Tibial artery (tissue), 4 donors: ENCODE measurements at regions not wholly inside any gene's neighbourhood (a gene's known extent, or its start where the extent isn't known, plus 50 kb on each side); places are given as distances from the start of the nearest gene placed in this dataset.
"Not testable (repeated sequence)": the region's sequence is repeated elsewhere in the genome, so short reads cannot be mapped to it uniquely, and the experiment has no call there.

Experiments
- DNase-seq, 2 donors: peaks; one replicate each; pipeline ENCODE4 v3.0.0-alpha.2; 2019
- H3K27ac ChIP-seq, 2 donors: fragments of 200-600 bp; sonication (generic) in 1 of 2; 1 replicate in 1 of 2; 2 replicates in 1 of 2; pipeline ENCODE4 v1.5.1; 2018 to 2019; ENCODE audit warnings: mild to moderate bottlenecking in 1 of 2
- H3K27me3 ChIP-seq, 2 donors: fragments of 200-600 bp; sonication (generic) in 1 of 2; one replicate each; pipeline versions ENCODE4 v1.5.1 to v1.6.0; 2016 to 2019
- H3K36me3 ChIP-seq, 3 donors: fragments of 200-600 bp; sonication (generic) in 2 of 3; one replicate each; pipeline ENCODE4 v1.5.1; 2016 to 2019; ENCODE audit warnings: mild to moderate bottlenecking in 2 of 3
- H3K4me1 ChIP-seq, 4 donors: fragments of 200-600 bp; sonication (generic) in 2 of 4; 1 replicate in 3 of 4; 2 replicates in 1 of 4; pipeline ENCODE4 v1.5.1; 2016 to 2019
- H3K4me3 ChIP-seq, 2 donors: fragments of 200-600 bp; sonication (generic) in 1 of 2; 1 replicate in 1 of 2; 2 replicates in 1 of 2; pipeline ENCODE4 v1.5.1; 2018 to 2019; ENCODE audit warnings: mild to moderate bottlenecking in 2 of 2
- H3K9me3 ChIP-seq, 3 donors: fragments of 200-600 bp; sonication (generic) in 1 of 3; one replicate each; pipeline ENCODE4 v1.5.1; 2016 to 2019
- intact Hi-C: fragments of 100-400 bp; cut with DNase I; formaldehyde crosslinking; loops from one replicate; pipeline ENCODE4 v1.15.0; 2023; ENCODE audit warnings: low total_unique reads
- TF ChIP-seq, protein P1 (sequence below), 2 experiments: fragments of 200-600 bp in 1 of 2; fragments of 450-650 bp in 1 of 2; IDR thresholded peaks; one replicate each; pipeline ENCODE4 v1.5.1; 2017 to 2019; ENCODE audit warnings: antibody characterized with exemption in 2 of 2, mild to moderate bottlenecking in 1 of 2, moderate library complexity in 1 of 2

DNA sequence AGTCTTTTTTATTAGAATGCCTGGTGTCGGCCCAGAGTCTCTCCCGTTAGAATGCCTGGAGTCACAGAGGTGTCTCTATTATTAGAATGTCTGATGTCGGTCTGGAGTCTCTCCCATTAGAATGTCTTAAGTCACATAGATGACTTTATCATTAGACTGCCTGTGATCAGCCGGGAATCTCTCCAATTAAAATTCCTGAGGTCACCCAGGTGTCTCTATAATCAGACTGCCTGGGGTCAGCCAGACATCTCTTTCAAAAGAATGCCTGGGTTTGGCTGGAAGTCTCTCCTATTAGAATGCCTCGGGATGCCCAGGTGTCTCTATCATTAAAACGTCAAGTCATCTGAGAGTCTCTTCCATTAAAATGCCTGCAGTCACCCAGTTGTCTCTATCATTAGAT lies 1493.9 kb downstream of the UQCRFS1 start:
- DNase-seq: no peak
- H3K4me3 ChIP-seq: no peak overlapping the region
- intact Hi-C loops: no loop called here
- no peaks in the 10 kb centered on the region for H3K27me3 ChIP-seq
- no peaks in the 10 kb centered on the region for H3K36me3 ChIP-seq
- no peaks in the 10 kb centered on the region for H3K4me1 ChIP-seq
- TF ChIP-seq, protein P1, sequence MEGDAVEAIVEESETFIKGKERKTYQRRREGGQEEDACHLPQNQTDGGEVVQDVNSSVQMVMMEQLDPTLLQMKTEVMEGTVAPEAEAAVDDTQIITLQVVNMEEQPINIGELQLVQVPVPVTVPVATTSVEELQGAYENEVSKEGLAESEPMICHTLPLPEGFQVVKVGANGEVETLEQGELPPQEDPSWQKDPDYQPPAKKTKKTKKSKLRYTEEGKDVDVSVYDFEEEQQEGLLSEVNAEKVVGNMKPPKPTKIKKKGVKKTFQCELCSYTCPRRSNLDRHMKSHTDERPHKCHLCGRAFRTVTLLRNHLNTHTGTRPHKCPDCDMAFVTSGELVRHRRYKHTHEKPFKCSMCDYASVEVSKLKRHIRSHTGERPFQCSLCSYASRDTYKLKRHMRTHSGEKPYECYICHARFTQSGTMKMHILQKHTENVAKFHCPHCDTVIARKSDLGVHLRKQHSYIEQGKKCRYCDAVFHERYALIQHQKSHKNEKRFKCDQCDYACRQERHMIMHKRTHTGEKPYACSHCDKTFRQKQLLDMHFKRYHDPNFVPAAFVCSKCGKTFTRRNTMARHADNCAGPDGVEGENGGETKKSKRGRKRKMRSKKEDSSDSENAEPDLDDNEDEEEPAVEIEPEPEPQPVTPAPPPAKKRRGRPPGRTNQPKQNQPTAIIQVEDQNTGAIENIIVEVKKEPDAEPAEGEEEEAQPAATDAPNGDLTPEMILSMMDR (IDR thresholded peaks at IDR 0.05): no peak
- no peak overlapping the region for H3K27ac ChIP-seq
- H3K9me3 ChIP-seq: peaks cover 2 to 65% (median 35%) of the 10 kb centered on the region in 3 donors

DNA sequence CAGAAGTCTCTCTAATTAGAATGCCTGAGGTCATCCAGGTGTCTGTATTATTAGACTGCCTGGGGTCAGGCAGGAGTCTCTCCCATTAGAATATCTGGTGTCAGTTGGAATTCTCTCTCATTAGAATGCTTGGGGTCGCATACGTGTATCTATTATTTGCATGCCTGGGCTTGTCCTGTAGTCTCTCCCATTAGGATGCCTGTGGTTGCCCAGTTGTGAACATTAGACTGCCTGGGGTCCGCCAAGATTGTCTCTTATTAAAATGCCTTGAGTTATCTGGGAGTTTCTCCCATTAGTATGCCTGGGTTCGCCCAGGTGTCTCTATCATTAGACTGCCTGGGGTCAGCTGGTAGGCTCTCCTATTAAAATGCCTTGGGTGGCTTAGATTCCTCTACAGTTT lies 1494.7 kb downstream of the UQCRFS1 start:
- intact Hi-C loops: no loop called here
- Histone ChIP-seq H3K27ac (no peak overlapping the region), H3K9me3 (peaks cover 2 to 57% (median 27%) of the 10 kb centered on the region in 3 donors), H3K27me3 (no peaks in the 10 kb centered on the region), H3K36me3 (no peaks in the 10 kb centered on the region), H3K4me1 (no peaks in the 10 kb centered on the region), H3K4me3 (no peak overlapping the region)
- DNase-seq: no peak
- TF ChIP-seq, protein P1 (IDR thresholded peaks at IDR 0.05): no peak

DNA sequence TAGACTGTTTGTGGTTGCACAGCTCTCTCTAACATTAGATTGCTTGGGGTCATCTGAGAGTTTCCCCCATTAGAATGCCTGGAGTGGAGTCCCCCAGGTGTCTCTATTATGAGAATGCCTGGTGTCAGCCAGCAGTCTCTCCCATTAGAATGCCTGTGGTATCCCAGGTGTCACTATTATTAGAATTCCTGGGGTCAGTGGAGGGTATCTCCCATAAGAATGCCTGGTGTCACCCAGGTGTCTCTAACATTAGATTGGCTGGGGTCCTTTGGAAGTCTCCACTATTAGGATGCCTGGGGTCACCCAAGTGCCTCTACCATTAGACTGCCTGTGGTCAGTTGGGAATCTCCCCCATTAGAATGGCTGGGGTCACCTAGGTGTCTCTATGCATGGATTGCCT lies 1495.1 kb downstream of the UQCRFS1 start:
- Histone ChIP-seq H3K4me3 (no peak overlapping the region), H3K27me3 (no peaks in the 10 kb centered on the region), H3K9me3 (peaks cover 2 to 53% (median 23%) of the 10 kb centered on the region in 3 donors), H3K27ac (no peak overlapping the region), H3K36me3 (no peaks in the 10 kb centered on the region), H3K4me1 (no peaks in the 10 kb centered on the region)
- DNase-seq: no peak
- TF ChIP-seq, protein P1 (IDR thresholded peaks at IDR 0.05): no peak
- intact Hi-C loops: no loop called here

DNA sequence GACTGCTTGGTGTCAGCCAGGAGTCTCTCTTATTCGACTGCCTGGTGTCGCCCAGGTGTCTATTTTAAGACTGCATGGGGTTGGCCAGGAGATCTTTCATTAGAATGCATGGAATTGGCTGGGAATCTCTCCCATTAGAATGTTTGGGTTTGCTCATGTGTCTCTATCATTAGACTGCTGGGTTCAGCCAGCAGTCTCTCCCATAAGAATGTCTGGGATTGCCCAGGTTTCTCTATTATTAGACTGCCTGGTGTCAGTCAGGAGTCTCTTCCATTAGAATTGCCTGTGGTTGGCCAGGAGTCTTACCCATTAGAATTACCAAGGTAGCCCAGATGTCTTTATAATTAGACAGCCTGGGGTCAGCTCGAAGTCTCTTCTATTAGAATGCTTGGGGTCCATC lies 1496.0 kb downstream of the UQCRFS1 start:
- no peak for DNase-seq

DNA sequence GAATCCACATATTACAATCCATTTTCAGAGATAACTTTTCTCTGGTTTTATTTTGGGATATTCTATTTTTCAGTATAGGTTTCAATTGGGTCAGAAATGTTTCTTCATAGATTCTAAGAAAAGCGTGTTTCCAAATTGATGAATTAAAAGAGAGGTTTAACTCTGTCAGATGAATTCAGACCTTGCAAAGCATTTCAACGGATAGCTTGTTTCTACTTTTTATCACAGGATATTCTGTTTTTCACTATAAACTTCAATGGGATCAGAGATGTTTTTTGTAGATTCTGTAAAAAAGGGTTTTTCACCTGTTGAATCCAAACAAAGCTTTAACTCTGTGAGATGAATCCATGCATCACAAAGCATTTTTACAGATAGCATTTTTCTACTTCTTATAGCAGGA lies 1498.1 kb downstream of the UQCRFS1 start:
- Histone ChIP-seq H3K36me3 (no peaks in the 10 kb centered on the region), H3K4me3 (no peak overlapping the region), H3K27me3 (no peaks in the 10 kb centered on the region), H3K9me3 (peaks cover 2 to 34% (median 15%) of the 10 kb centered on the region in 3 donors), H3K27ac (no peak overlapping the region), H3K4me1 (no peaks in the 10 kb centered on the region)
- TF ChIP-seq, protein P1 (IDR thresholded peaks at IDR 0.05): no peak
- intact Hi-C loops: no loop called here
- DNase-seq: no peak

More for the DNA sequence above, 1496.0 kb downstream of the UQCRFS1 start:
- Histone ChIP-seq H3K27me3 (no peaks in the 10 kb centered on the region), H3K36me3 (no peaks in the 10 kb centered on the region), H3K4me3 (no peak overlapping the region), H3K4me1 (no peaks in the 10 kb centered on the region), H3K27ac (no peak overlapping the region), H3K9me3 (peaks cover 2 to 48% (median 18%) of the 10 kb centered on the region in 3 donors)
- TF ChIP-seq, protein P1 (IDR thresholded peaks at IDR 0.05): no peak
- intact Hi-C loops: no loop called here

DNA sequence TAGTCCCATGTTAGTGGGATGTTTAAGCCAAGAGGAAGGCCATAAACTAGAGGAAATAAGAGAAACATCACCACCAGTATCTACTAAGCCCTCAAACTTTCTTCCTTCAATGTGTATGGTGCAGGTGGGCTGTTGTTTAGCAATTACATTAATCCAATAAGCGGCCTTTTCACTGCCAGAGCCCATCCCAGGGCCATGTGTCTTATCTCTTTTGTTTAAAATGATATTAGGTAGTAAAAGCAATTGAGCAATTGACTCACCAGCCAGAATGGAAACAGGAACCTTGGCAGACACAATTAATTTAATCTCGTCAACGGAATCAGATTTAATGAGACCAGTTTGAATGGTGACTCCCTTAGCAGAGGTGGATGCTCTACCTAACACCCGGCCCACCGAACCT lies 1503.5 kb downstream of the UQCRFS1 start:
- H3K36me3 ChIP-seq: no peaks in the 10 kb centered on the region
- peaks cover 0 to 9% (median 5%) of the 10 kb centered on the region in 3 donors for H3K9me3 ChIP-seq
- TF ChIP-seq, protein P1 (IDR thresholded peaks at IDR 0.05): no peak
- no peak overlapping the region for H3K4me3 ChIP-seq
- H3K4me1 ChIP-seq: no peaks in the 10 kb centered on the region
- no peak for DNase-seq
- H3K27ac ChIP-seq: no peak overlapping the region
- intact Hi-C loops: no loop called here
- no peaks in the 10 kb centered on the region for H3K27me3 ChIP-seq

DNA sequence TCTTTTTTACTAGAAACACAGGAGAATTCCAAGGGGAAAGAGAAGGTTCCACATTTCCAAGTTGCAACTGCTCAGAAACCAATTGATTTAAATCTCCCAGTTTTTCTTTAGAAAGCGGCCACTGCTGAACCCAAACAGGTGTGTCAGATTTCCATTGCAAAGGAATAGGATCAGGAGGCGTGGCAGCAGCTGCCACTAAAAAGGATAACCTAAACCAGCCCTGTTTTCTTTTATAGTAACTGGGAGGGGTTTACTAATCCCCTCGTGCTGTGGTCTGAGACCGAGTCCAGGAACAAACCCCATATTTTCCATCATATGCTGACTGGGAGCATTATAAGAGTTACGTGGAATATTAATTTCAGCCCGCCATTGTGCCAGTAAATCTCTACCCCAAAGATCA lies 1504.0 kb downstream of the UQCRFS1 start:
- DNase-seq, H3K4me3 ChIP-seq, H3K9me3 ChIP-seq, H3K4me1 ChIP-seq, H3K27ac ChIP-seq, H3K27me3 ChIP-seq, intact Hi-C loops, H3K36me3 ChIP-seq: not testable (repeated sequence)

DNA sequence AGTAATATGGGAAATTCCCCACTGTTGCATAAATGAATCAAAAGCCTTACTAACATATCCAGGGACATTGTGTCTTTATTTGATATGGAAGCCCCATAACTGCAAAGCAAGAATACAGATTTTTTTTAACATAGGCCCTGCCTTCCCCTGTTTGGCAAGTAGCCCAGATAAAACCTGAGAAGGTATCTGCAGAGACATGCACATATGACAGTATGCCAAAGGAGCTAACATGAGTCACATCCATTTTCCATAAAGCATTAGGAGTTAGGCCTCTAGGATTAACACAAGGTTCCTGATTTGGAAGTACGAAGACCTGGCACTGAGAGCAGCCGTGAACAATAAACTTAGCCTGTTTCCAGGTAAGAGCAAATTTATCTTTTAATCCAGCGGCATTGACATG lies 1505.9 kb downstream of the UQCRFS1 start:
- intact Hi-C loops, H3K36me3 ChIP-seq, H3K4me1 ChIP-seq, H3K27me3 ChIP-seq, DNase-seq, H3K27ac ChIP-seq, H3K4me3 ChIP-seq: not testable (repeated sequence)
- peaks cover 0 to 15% (median 5%) of the 10 kb centered on the region in 3 donors for H3K9me3 ChIP-seq
